ENCODE measurements at regions not wholly inside any gene's neighbourhood (a gene's known extent, or its start where the extent isn't known, plus 50 kb on each side); places are given as distances from the start of the nearest gene placed in this dataset.

- no peak for ATAC-seq
Measured at GRCh38 chr7:114026486-114027089, 107.8 kb upstream of the PPP1R3A start.

GRCh38 chr7:114021135-114021534 lies 102.3 kb upstream of the PPP1R3A start:
- H3K4me1 Mint-ChIP-seq (ENCODE audit: low read depth): no peaks in the 10 kb centered on the region
- no peak for DNase-seq
- H3K4me3 Mint-ChIP-seq: no peak overlapping the region
- ATAC-seq: no peak
- H3K36me3 Mint-ChIP-seq (ENCODE audit: insufficient read depth): no peaks in the 10 kb centered on the region
- H3K27me3 Mint-ChIP-seq (ENCODE audit: low read depth): peaks cover 6% of the 10 kb centered on the region
- no peaks in the 10 kb centered on the region for H3K9me3 Mint-ChIP-seq

More at GRCh38 chr7:114026486-114027089, 107.8 kb upstream of the PPP1R3A start:
- no peaks in the 10 kb centered on the region for H3K36me3 Mint-ChIP-seq (ENCODE audit: insufficient read depth)
- H3K27me3 Mint-ChIP-seq (ENCODE audit: low read depth): peaks cover 4% of the 10 kb centered on the region
- no peak overlapping the region for H3K4me3 Mint-ChIP-seq
- no peaks in the 10 kb centered on the region for H3K9me3 Mint-ChIP-seq
- no peak for DNase-seq
- no peaks in the 10 kb centered on the region for H3K4me1 Mint-ChIP-seq (ENCODE audit: low read depth)

- no peak for ATAC-seq
- DNase-seq: no peak
- H3K9me3 Mint-ChIP-seq: no peaks in the 10 kb centered on the region
- H3K4me3 Mint-ChIP-seq: no peak overlapping the region
- no peaks in the 10 kb centered on the region for H3K36me3 Mint-ChIP-seq (ENCODE audit: insufficient read depth)
- H3K4me1 Mint-ChIP-seq (ENCODE audit: low read depth): no peaks in the 10 kb centered on the region
- peaks cover 5% of the 10 kb centered on the region for H3K27me3 Mint-ChIP-seq (ENCODE audit: low read depth)
Measured at GRCh38 chr7:114008696-114009095, 89.9 kb upstream of the PPP1R3A start.

GRCh38 chr7:114007386-114007785 lies 88.6 kb upstream of the PPP1R3A start:
- no peak overlapping the region for H3K4me3 Mint-ChIP-seq
- DNase-seq: no peak
- H3K9me3 Mint-ChIP-seq: peaks cover 8% of the 10 kb centered on the region
- ATAC-seq: no peak
- H3K4me1 Mint-ChIP-seq (ENCODE audit: low read depth): no peaks in the 10 kb centered on the region
- H3K36me3 Mint-ChIP-seq (ENCODE audit: insufficient read depth): no peaks in the 10 kb centered on the region
- H3K27me3 Mint-ChIP-seq (ENCODE audit: low read depth): peaks cover 9% of the 10 kb centered on the region

- ATAC-seq: no peak
- Mint-ChIP-seq H3K4me3 (no peak overlapping the region), H3K4me1 (ENCODE audit: low read depth) (no peaks in the 10 kb centered on the region), H3K9me3 (peaks cover 20% of the 10 kb centered on the region), H3K36me3 (ENCODE audit: insufficient read depth) (no peaks in the 10 kb centered on the region), H3K27me3 (ENCODE audit: low read depth) (peaks cover 6% of the 10 kb centered on the region)
- no peak for DNase-seq
Measured at GRCh38 chr7:113998934-113999333, 80.1 kb upstream of the PPP1R3A start.

- Mint-ChIP-seq H3K4me3 (no peak overlapping the region), H3K9me3 (peaks cover 2% of the 10 kb centered on the region), H3K27me3 (ENCODE audit: low read depth) (no peaks in the 10 kb centered on the region), H3K36me3 (ENCODE audit: insufficient read depth) (no peaks in the 10 kb centered on the region), H3K4me1 (ENCODE audit: low read depth) (no peaks in the 10 kb centered on the region)
- no peak for ATAC-seq
- no peak for DNase-seq
Measured at GRCh38 chr7:113996405-113996804, 77.6 kb upstream of the PPP1R3A start.

GRCh38 chr7:113986216-113986615 lies 67.4 kb upstream of the PPP1R3A start:
- DNase-seq: no peak
- Mint-ChIP-seq H3K36me3 (ENCODE audit: insufficient read depth) (no peaks in the 10 kb centered on the region), H3K9me3 (no peaks in the 10 kb centered on the region), H3K4me1 (ENCODE audit: low read depth) (no peaks in the 10 kb centered on the region), H3K4me3 (no peak overlapping the region), H3K27me3 (ENCODE audit: low read depth) (peaks cover 4% of the 10 kb centered on the region)
- no peak for ATAC-seq

GRCh38 chr7:113976508-113976907 lies 57.7 kb upstream of the PPP1R3A start:
- H3K27me3 Mint-ChIP-seq (ENCODE audit: low read depth): no peaks in the 10 kb centered on the region
- no peak for ATAC-seq
- H3K36me3 Mint-ChIP-seq (ENCODE audit: insufficient read depth): no peaks in the 10 kb centered on the region
- no peaks in the 10 kb centered on the region for H3K4me1 Mint-ChIP-seq (ENCODE audit: low read depth)
- H3K9me3 Mint-ChIP-seq: no peaks in the 10 kb centered on the region
- DNase-seq: no peak
- H3K4me3 Mint-ChIP-seq: no peak overlapping the region

- no peak for ATAC-seq
- DNase-seq: no peak
- no peaks in the 10 kb centered on the region for H3K4me1 Mint-ChIP-seq (ENCODE audit: low read depth)
- no peaks in the 10 kb centered on the region for H3K36me3 Mint-ChIP-seq (ENCODE audit: insufficient read depth)
- no peak overlapping the region for H3K4me3 Mint-ChIP-seq
- no peaks in the 10 kb centered on the region for H3K27me3 Mint-ChIP-seq (ENCODE audit: low read depth)
- H3K9me3 Mint-ChIP-seq: no peaks in the 10 kb centered on the region
Measured at GRCh38 chr7:113968713-113969112, 49.9 kb upstream of the PPP1R3A start.
